ENCODE measurements at regions not wholly inside any gene's neighbourhood (a gene's known extent, or its start where the extent isn't known, plus 50 kb on each side); places are given as distances from the start of the nearest gene placed in this dataset.

DNA sequence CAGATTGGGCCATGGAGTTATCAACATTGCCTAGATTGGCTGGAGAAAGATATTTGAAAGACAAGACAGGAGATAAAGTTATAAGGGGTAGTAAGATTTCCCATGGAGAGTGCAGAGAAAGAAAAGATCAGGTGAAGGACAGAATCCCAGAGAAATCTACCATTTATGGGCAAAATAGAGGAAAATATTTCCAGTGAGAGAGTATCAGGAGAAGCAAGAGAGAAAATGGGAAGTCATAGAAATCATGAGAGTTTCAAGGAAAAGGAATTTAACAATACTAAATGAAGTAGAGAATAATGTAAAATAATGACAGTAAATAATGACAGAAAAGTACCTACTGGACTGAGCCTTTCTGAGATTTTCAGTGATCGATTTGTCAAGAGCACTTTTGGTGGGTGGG lies 447.6 kb upstream of the CHST9 start:
- ChIA-PET POLR2A (no interaction called here), CTCF (no interaction called here)
- no peak for DNase-seq (ENCODE audit: low read depth, low spot score)
- TF ChIP-seq, protein P1, sequence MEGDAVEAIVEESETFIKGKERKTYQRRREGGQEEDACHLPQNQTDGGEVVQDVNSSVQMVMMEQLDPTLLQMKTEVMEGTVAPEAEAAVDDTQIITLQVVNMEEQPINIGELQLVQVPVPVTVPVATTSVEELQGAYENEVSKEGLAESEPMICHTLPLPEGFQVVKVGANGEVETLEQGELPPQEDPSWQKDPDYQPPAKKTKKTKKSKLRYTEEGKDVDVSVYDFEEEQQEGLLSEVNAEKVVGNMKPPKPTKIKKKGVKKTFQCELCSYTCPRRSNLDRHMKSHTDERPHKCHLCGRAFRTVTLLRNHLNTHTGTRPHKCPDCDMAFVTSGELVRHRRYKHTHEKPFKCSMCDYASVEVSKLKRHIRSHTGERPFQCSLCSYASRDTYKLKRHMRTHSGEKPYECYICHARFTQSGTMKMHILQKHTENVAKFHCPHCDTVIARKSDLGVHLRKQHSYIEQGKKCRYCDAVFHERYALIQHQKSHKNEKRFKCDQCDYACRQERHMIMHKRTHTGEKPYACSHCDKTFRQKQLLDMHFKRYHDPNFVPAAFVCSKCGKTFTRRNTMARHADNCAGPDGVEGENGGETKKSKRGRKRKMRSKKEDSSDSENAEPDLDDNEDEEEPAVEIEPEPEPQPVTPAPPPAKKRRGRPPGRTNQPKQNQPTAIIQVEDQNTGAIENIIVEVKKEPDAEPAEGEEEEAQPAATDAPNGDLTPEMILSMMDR (IDR thresholded peaks at IDR 0.05; ENCODE audit: insufficient read depth, low read length, missing control alignments) = no peak
- no peak overlapping the region for H3K4me3 ChIP-seq (ENCODE audit: low read depth, low read length)

DNA sequence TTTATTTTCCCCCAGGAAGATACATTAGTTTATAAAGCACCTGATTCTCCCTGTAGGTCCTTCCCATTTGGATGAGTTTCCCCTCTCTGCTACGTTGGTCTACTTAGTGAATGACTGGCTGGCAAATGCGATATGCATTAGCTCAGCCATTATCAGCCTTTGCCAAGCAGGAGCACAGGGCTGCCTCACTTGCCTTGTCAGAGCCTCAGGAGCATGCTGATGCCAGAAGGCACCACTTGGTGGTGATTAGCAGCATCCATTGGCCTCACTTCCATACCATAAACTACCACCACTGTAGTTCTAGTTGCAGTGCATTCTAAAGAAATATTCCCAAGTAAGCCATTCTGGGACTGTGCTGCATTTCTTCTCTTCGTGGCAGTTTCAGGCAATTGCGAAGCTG lies 442.8 kb upstream of the CHST9 start:
- CTCF ChIA-PET = no interaction called here
- no peak for DNase-seq (ENCODE audit: low read depth, low spot score)
- H3K4me3 ChIP-seq (ENCODE audit: low read depth, low read length) = no peak overlapping the region
- POLR2A ChIA-PET = no interaction called here
- TF ChIP-seq, protein P1 (IDR thresholded peaks at IDR 0.05; ENCODE audit: insufficient read depth, low read length, missing control alignments) = no peak

GRCh38 chr18:27621236-27621890 lies 436.3 kb upstream of the CHST9 start:
- ChIA-PET POLR2A (no interaction called here), CTCF (interaction anchor here (3.9 to 15.5 kb wide), 2 partner anchors 16 to 128 kb away, joined by 21 to 167 read pairs; no protein-coding TSS in a partner anchor)
- no peak for DNase-seq (ENCODE audit: low read depth, low spot score)
- TF ChIP-seq, protein P1 (IDR thresholded peaks at IDR 0.05; ENCODE audit: insufficient read depth, low read length, missing control alignments) = no peak
- H3K4me3 ChIP-seq (ENCODE audit: low read depth, low read length) = no peak overlapping the region

GRCh38 chr18:27619906-27620305 lies 434.8 kb upstream of the CHST9 start:
- no peak overlapping the region for H3K4me3 ChIP-seq (ENCODE audit: low read depth, low read length)
- TF ChIP-seq, protein P1 (IDR thresholded peaks at IDR 0.05; ENCODE audit: insufficient read depth, low read length, missing control alignments) = no peak
- ChIA-PET POLR2A (no interaction called here), CTCF (interaction anchor here (3.9 to 15.5 kb wide), 2 partner anchors 15 to 130 kb away, joined by 21 to 167 read pairs; no protein-coding TSS in a partner anchor)
- DNase-seq (ENCODE audit: low read depth, low spot score) = no peak

DNA sequence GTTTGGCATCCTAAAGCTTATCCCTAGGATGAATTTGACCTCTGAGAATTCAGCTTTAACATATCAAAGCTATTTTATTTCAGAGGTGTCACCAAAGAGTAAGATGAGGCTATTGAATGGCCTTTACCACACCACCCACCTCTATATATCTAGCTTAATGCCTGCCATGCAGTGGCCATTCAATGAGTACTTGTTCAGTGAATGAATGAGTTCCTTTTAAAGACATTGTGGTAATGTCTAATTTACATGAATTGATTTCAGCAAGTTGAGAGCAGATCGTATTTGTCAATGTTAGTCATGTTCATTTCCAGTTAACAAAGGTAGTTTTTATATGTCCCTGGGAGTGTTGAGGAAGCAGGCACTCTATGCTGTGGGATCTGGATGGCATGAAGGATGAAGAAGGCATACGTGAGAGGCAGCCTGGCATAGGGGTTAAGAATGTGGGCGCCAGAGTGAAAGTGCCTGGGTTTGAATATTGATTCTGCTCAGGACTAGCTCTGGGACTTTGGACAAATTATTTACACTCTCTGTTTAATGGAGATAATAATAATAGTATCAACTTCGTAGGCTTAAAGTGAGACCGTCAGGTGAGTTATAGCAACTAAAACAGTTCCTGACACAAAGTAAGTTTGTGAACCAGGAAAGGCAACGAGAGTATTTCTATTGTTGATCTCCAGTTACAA lies 434.1 kb upstream of the CHST9 start:
- CTCF ChIA-PET = interaction anchor here (3.9 to 15.5 kb wide), 2 partner anchors 14 to 130 kb away, joined by 21 to 167 read pairs; no protein-coding TSS in a partner anchor
- H3K4me3 ChIP-seq (ENCODE audit: low read depth, low read length) = no peak overlapping the region
- POLR2A ChIA-PET = no interaction called here
- TF ChIP-seq, protein P1 (IDR thresholded peaks at IDR 0.05; ENCODE audit: insufficient read depth, low read length, missing control alignments) = no peak
- no peak for DNase-seq (ENCODE audit: low read depth, low spot score)

DNA sequence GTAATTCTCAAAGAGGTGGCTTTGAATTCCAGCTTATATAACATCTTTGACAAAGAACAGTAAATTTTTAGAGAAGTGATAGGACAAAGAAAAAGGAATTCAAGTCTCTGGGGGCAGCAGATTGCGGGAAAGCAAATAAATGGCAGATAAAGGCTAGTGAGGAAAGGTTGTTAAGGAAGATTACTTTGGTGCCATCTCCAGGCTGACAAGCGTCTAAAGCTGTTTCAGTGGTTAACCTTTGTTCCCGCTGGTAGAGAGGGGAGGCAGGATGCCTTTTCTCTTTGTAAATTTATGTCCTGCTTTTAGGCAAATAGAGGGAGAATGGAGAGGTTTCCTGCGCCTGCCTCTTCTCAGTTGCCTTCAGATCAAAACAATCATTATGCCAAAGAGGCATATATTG lies 431.2 kb upstream of the CHST9 start:
- ChIA-PET POLR2A (no interaction called here), CTCF (interaction anchor here (1.7 to 15.5 kb wide), 2 partner anchors 11 to 134 kb away, joined by 5 to 167 read pairs; no protein-coding TSS in a partner anchor)
- TF ChIP-seq, protein P1 (IDR thresholded peaks at IDR 0.05; ENCODE audit: insufficient read depth, low read length, missing control alignments) = no peak
- H3K4me3 ChIP-seq (ENCODE audit: low read depth, low read length) = no peak overlapping the region
- no peak for DNase-seq (ENCODE audit: low read depth, low spot score)

Measured in AG04449 (cell line).